Endothelial cell of umbilical vein (primary cell): ENCODE measurements at regions not wholly inside any gene's neighbourhood (a gene's known extent, or its start where the extent isn't known, plus 50 kb on each side); places are given as distances from the start of the nearest gene placed in this dataset.

Experiments
- BruUV-seq: library from RNA; stranded (reverse); fragments of 400-500 nt; replicated peaks from 2 replicates; lab custom pipeline; 2021; lab: Mats Ljungman, UMichigan
- CTCF ChIA-PET: fragments of 300-600, 350-600 bp; sonication (Branson Sonifier 250); formaldehyde crosslinking; loops from one replicate; lab custom pipeline; 2021; ENCODE audit warnings: antibody characterized with exemption, inconsistent platforms; lab: Charles Lee
- POLR2A ChIA-PET: fragments of 300-600, 350-600 bp; sonication (Branson Sonifier 250); formaldehyde crosslinking; loops from one replicate; lab custom pipeline; 2021; ENCODE audit warnings: antibody characterized with exemption, inconsistent platforms; lab: Charles Lee
- DNase-seq: peaks from one replicate; pipeline ENCODE4 v3.0.0-alpha.2; 2011; ENCODE audit warnings: low read depth, low spot score
- FAIRE-seq: peaks from 2 replicates; lab custom pipeline; 2011; peaks lifted over from hg19 to GRCh38; lab: Jason Lieb, UNC
- H2AFZ ChIP-seq: 2 replicates; pipeline ENCODE4 v1.6.0; 2012; ENCODE audit warnings: low read depth, low read length, control low read depth, inconsistent platforms
- H3K27ac ChIP-seq: 2 replicates; pipeline ENCODE4 v1.5.1; 2011; ENCODE audit warnings: low read depth, mild to moderate bottlenecking, control low read depth, low read length, moderate library complexity; ENCODE audit not compliant: insufficient read depth
- H3K27me3 ChIP-seq, 2 experiments: 2 replicates each; pipeline versions ENCODE4 v1.6.0 to v1.6.1; 2011; ENCODE audit warnings: low read length in 2 of 2, mixed read lengths in 1 of 2; ENCODE audit not compliant: control insufficient read depth in 2 of 2, insufficient read depth in 2 of 2
- H3K36me3 ChIP-seq, 2 experiments: 2 replicates in 1 of 2; 3 replicates in 1 of 2; pipeline ENCODE4 v1.5.1; 2011; ENCODE audit warnings: low read length in 2 of 2, mild to moderate bottlenecking in 1 of 2, moderate library complexity in 1 of 2; ENCODE audit not compliant: control insufficient read depth in 2 of 2, insufficient read depth in 2 of 2; ENCODE audit errors: extremely low read depth in 1 of 2
- H3K4me1 ChIP-seq: 3 replicates; pipeline ENCODE4 v1.5.1; 2011; ENCODE audit warnings: mild to moderate bottlenecking, low read length; ENCODE audit not compliant: control insufficient read depth, insufficient read depth; ENCODE audit errors: extremely low read depth
- H3K4me2 ChIP-seq: 2 replicates; pipeline ENCODE4 v1.6.1; 2011; ENCODE audit warnings: low read length, control low read depth, mixed read lengths; ENCODE audit not compliant: insufficient read depth
- H3K4me3 ChIP-seq, 3 experiments: fragments of 200-600 bp in 1 of 3; sonication (generic), shearing (Covaris generic) in 1 of 3; replicated peaks in 1 of 3; 2 replicates each; pipeline ENCODE4 v1.5.1; 2011 to 2016; ENCODE audit warnings: control low read depth in 3 of 3, low read length in 3 of 3, mild to moderate bottlenecking in 2 of 3, inconsistent platforms in 1 of 3, low read depth in 1 of 3, moderate library complexity in 1 of 3; ENCODE audit not compliant: insufficient read depth in 1 of 3
- H3K79me2 ChIP-seq: 2 replicates; pipeline ENCODE4 v1.6.0; 2012; ENCODE audit warnings: low read length, inconsistent platforms; ENCODE audit not compliant: control insufficient read depth, insufficient read depth
- H3K9ac ChIP-seq: replicated peaks from 2 replicates; pipeline ENCODE3; 2011; ENCODE audit warnings: low read length, control low read depth; ENCODE audit not compliant: insufficient read depth; ENCODE audit errors: extremely low read depth
- H3K9me1 ChIP-seq: replicated peaks from 3 replicates; pipeline ENCODE4 v1.6.0; 2011; ENCODE audit warnings: mild to moderate bottlenecking, low read length; ENCODE audit not compliant: control insufficient read depth, insufficient read depth; ENCODE audit errors: extremely low read depth
- H3K9me3 ChIP-seq: replicated peaks from 2 replicates; pipeline ENCODE4 v1.5.1; 2012; ENCODE audit warnings: low read length, inconsistent platforms; ENCODE audit not compliant: control insufficient read depth, insufficient read depth
- H4K20me1 ChIP-seq: replicated peaks from 2 replicates; pipeline ENCODE3; 2011; ENCODE audit warnings: mild to moderate bottlenecking, low read length; ENCODE audit not compliant: control insufficient read depth, insufficient read depth; ENCODE audit errors: extremely low read depth
- CTCF ChIP-seq, 2 donors: IDR thresholded peaks; 1 replicate in 1 of 2; 2 replicates in 1 of 2; pipeline ENCODE4 v1.5.1; 2011; ENCODE audit warnings: low read length in 2 of 2, mild to moderate bottlenecking in 2 of 2, moderate library complexity in 2 of 2, control low read depth in 1 of 2, inconsistent platforms in 1 of 2, low read depth in 1 of 2; ENCODE audit not compliant: insufficient read depth in 1 of 2; ENCODE audit errors: extremely low read depth in 1 of 2
- EZH2 ChIP-seq: IDR thresholded peaks from 2 replicates; pipeline ENCODE4 v1.6.1; 2012; ENCODE audit warnings: borderline replicate concordance, low read depth, mild to moderate bottlenecking, moderate library complexity, low read length, inconsistent platforms; ENCODE audit not compliant: severe bottlenecking
- FOS ChIP-seq: IDR thresholded peaks from 2 replicates; pipeline ENCODE4 v1.6.1; 2011; ENCODE audit warnings: mild to moderate bottlenecking, low read length, moderate library complexity, borderline replicate concordance; ENCODE audit not compliant: insufficient read depth
- GATA2 ChIP-seq: IDR thresholded peaks from 2 replicates; pipeline ENCODE4 v1.7.0; 2011; ENCODE audit warnings: low read depth, mild to moderate bottlenecking, moderate library complexity, mixed read lengths, low read length; ENCODE audit not compliant: insufficient read length, insufficient read depth
- JUN ChIP-seq: IDR thresholded peaks from 2 replicates; pipeline ENCODE4 v1.6.1; 2011; ENCODE audit warnings: borderline replicate concordance, low read depth; ENCODE audit not compliant: insufficient read length, insufficient read depth
- MAX ChIP-seq: IDR thresholded peaks from 2 replicates; pipeline ENCODE4 v1.6.1; 2011; ENCODE audit not compliant: insufficient read depth, insufficient read length
- MYC ChIP-seq: IDR thresholded peaks from one replicate; pipeline ENCODE4 v1.6.1; 2011; ENCODE audit warnings: mild to moderate bottlenecking, low read depth, low read length
- POLR2A ChIP-seq: IDR thresholded peaks from 2 replicates; pipeline ENCODE4 v1.6.1; 2012; ENCODE audit warnings: low read depth, mild to moderate bottlenecking, control low read depth, low read length
- POLR2AphosphoS5 ChIP-seq: IDR thresholded peaks from 2 replicates; pipeline ENCODE4 v1.6.1; 2012; ENCODE audit warnings: low read depth, mild to moderate bottlenecking, control low read depth, low read length, moderate library complexity; ENCODE audit not compliant: insufficient read depth
- dilution Hi-C: fragments of 300-500 bp; cut with MboI; formaldehyde crosslinking; loops from one replicate; pipeline ENCODE4 v1.15.0; 2019; ENCODE audit warnings: low sequenced_read_pairs; ENCODE audit not compliant: extremely low pct_ligation_motif_present
- intact Hi-C: fragments of 100-400 bp; cut with micrococcal nuclease; formaldehyde crosslinking; loops from one replicate; pipeline ENCODE4 v1.10.0; 2022

- ChIA-PET POLR2A (interaction anchor here (0.6 kb wide), 1 partner anchor 140 kb away, joined by 3 read pairs; no protein-coding TSS in a partner anchor), CTCF (no interaction called here)
- intact Hi-C loops: no loop called here
These were observed 265.1 kb upstream of the TNP1 start for GRCh38 chr2:217125014-217125413.

More at GRCh38 chr2:217125014-217125413, 265.1 kb upstream of the TNP1 start:
- dilution Hi-C loops: no loop called here
- TF ChIP-seq FOS (no peak), MYC (no peak), GATA2 (no peak), CTCF (IDR thresholded peaks at IDR 0.05; ENCODE audit: extremely low read depth in 1 of 2, insufficient read depth in 1 of 2, low read depth in 1 of 2, low read length in 2 of 2) (no peak), POLR2A (no peak), EZH2 (no peak), POLR2AphosphoS5 (no peak), MAX (no peak), JUN (no peak)
- Histone ChIP-seq H3K36me3 (no peaks in the 10 kb centered on the region), H3K9ac (no peak overlapping the region), H3K4me2 (no peak overlapping the region), H4K20me1 (no peaks in the 10 kb centered on the region), H3K4me1 (peaks cover 7% of the 10 kb centered on the region), H3K27me3 (peaks cover 0 to 2% of the 10 kb centered on the region in 2 experiments), H3K79me2 (no peaks in the 10 kb centered on the region), H3K27ac (no peak overlapping the region), H3K9me1 (no peaks in the 10 kb centered on the region), H3K9me3 (no peaks in the 10 kb centered on the region), H3K4me3 (no peak overlapping the region), H2AFZ (no peak overlapping the region)
- DNase-seq (no peak), FAIRE-seq (no peak)
- BruUV-seq: no TSS peak
